Immature natural killer cell (primary cell): ENCODE measurements at regions not wholly inside any gene's neighbourhood (a gene's known extent, or its start where the extent isn't known, plus 50 kb on each side); places are given as distances from the start of the nearest gene placed in this dataset.

Experiments used
- DNase-seq, 3 donors: peaks; one replicate each; pipeline ENCODE4 v3.0.0; 2022; ENCODE audit warnings: mixed read lengths in 1 of 3
- H3K27ac Mint-ChIP-seq, 6 donors: one replicate each; pipeline ENCODE4 v1.8.0; 2020; ENCODE audit warnings: mixed read lengths in 6 of 6, mild to moderate bottlenecking in 5 of 6, inconsistent platforms in 4 of 6, moderate library complexity in 3 of 6
- H3K27me3 Mint-ChIP-seq, 3 donors: one replicate each; pipeline ENCODE4 v1.8.0; 2020 to 2021; ENCODE audit warnings: low read depth in 3 of 3, mild to moderate bottlenecking in 3 of 3, mixed read lengths in 3 of 3, moderate library complexity in 3 of 3, inconsistent platforms in 1 of 3
- H3K36me3 Mint-ChIP-seq, 3 donors: one replicate each; pipeline ENCODE4 v1.8.0; 2020; ENCODE audit warnings: mixed read lengths in 3 of 3, inconsistent platforms in 2 of 3, mild to moderate bottlenecking in 2 of 3
- H3K4me1 Mint-ChIP-seq, 2 donors: one replicate each; pipeline ENCODE4 v1.8.0; 2020; ENCODE audit warnings: inconsistent platforms in 2 of 2, mild to moderate bottlenecking in 2 of 2, mixed read lengths in 2 of 2, moderate library complexity in 1 of 2
- H3K4me3 Mint-ChIP-seq, 5 donors: one replicate each; pipeline ENCODE4 v1.8.0; 2020; ENCODE audit warnings: mild to moderate bottlenecking in 5 of 5, mixed read lengths in 5 of 5, inconsistent platforms in 3 of 5, moderate library complexity in 3 of 5
- H3K9me3 Mint-ChIP-seq, 6 donors: one replicate each; pipeline ENCODE4 v1.8.0; 2020; ENCODE audit warnings: mild to moderate bottlenecking in 6 of 6, mixed read lengths in 6 of 6, inconsistent platforms in 4 of 6, moderate library complexity in 3 of 6

DNA sequence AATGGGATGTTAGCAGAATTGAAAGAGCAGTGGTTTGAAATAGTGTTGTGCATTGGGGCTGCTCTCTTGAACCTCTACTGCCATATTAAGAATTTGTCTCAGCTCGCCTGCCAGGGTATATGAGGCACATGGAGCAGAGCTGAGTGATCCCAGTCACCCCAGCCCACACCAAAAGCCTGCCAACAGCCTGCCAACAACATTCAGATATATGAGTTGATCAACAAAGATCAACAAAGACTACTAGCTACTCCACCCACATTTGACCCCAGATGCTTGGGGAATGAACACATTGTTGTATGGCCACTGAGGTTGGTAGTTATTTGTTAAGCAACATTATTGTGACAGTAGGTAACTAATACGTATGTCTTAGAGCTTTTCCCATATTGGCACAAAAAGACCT is 570.9 kb upstream of the IL12A start:
- Mint-ChIP-seq H3K4me3 (no peak overlapping the region), H3K36me3 (no peaks in the 10 kb centered on the region), H3K27me3 (peaks cover 0 to 4% (median 0%) of the 10 kb centered on the region in 3 donors), H3K9me3 (peaks cover under 1 to 11% (median 6%) of the 10 kb centered on the region in 6 donors), H3K27ac (no peak overlapping the region), H3K4me1 (no peaks in the 10 kb centered on the region)
- DNase-seq: no peak

DNA sequence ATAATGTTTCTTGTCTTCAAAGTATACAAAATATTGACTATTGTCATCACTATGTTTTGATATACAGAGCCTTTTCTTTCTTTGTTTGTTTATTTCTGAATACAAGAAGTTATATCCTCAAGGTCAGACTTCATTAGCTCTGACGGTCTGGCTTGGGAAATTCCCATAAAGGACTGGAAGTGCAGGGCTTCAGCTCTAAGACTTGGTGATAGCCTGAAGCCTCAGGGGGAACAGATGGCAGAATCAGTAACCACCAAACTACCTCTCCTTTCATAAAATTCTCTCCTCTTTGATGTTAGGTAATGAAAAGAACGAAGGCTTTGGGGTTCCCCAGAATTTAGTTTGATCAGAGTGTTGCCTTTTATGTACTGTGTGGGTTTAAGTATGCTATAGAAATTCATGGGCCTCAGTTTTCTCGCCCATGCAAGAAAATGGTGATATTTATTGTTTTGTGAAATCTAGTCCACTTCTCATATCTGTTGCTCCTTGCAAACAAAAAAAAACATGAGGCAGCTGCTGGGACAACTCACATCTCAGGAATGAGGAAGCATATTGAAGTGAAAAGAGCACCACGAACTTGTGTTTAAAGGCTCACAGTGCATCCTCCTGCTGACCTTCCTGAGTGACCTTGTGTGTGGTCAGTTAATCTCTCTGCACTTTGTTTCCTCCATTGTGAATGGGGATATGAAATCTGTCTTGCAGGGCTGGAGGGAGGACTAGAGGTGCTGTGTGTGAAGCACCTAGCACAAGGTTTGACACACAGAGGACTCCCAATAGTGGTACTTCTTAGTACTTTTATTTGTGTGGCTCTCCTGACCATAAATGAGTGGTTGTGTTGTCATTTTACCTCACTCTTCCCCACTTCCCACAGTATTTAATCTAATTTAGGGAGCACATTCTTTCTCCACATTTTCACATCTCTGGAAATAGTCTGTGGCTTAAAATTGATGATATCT is 569.8 kb upstream of the IL12A start:
- no peak overlapping the region for H3K4me3 Mint-ChIP-seq
- H3K27me3 Mint-ChIP-seq: peaks cover 0 to 2% (median 0%) of the 10 kb centered on the region in 3 donors
- no peaks in the 10 kb centered on the region for H3K36me3 Mint-ChIP-seq
- no peak overlapping the region for H3K27ac Mint-ChIP-seq
- no peaks in the 10 kb centered on the region for H3K4me1 Mint-ChIP-seq
- no peak for DNase-seq
- peaks cover 2 to 14% (median 9%) of the 10 kb centered on the region in 6 donors for H3K9me3 Mint-ChIP-seq

DNA sequence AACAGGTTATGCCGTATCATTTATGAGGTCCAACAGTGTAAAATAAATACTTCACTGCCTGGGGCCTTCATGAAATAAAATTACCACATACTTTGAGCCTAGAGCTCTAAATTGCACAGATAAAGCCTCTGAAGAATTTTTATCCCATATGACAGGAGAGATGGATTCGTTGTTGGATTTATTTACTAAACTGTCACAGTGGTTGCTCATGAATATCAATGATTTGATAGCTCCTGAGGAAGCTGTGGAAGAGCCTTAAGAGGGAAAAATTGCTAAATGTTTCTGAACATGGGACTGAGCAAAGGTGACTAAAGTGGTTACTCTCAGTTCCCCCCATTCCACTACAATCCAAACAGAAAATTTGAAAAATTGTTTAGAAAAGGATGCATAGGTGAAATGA is 558.9 kb upstream of the IL12A start:
- no peak overlapping the region for H3K27ac Mint-ChIP-seq
- no peaks in the 10 kb centered on the region for H3K27me3 Mint-ChIP-seq
- no peaks in the 10 kb centered on the region for H3K36me3 Mint-ChIP-seq
- H3K4me1 Mint-ChIP-seq: no peaks in the 10 kb centered on the region
- peaks cover 0 to 25% (median 5%) of the 10 kb centered on the region in 6 donors for H3K9me3 Mint-ChIP-seq
- no peak overlapping the region for H3K4me3 Mint-ChIP-seq
- DNase-seq: no peak

DNA sequence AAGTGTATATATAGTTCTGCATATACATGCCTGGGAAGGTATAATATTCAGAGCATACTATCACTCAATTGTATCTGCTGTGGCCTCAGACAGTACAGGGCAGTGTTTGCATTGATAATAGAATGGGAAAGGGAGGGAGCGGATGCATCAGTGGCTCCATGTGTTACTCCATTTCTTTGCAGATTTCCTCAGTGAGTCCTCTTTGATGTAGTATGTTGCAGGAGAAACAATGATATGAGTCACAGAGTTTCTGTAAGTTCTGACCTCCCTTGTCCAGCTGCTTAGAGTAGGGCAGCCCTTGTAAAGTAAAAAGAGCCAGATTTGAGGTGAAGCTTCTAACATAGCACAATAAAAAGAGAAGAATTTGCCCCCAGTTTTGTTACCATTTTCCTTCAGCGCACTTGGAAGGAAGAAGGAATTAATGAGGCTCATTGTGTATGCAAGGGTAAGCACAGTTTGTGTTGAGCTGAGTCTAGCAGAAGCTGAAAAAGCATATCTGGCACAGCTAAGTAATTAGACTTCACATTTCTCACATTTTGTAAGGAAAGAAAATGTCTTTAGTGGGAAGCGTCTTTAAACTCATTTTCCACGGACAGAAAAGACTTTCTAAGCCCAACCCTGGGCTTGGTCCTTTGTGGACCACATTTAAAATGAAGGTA is 555.8 kb upstream of the IL12A start:
- no peak overlapping the region for H3K4me3 Mint-ChIP-seq
- no peak for DNase-seq
- no peaks in the 10 kb centered on the region for H3K4me1 Mint-ChIP-seq
- H3K36me3 Mint-ChIP-seq: no peaks in the 10 kb centered on the region
- H3K27me3 Mint-ChIP-seq: no peaks in the 10 kb centered on the region
- peaks cover 0 to 25% (median 3%) of the 10 kb centered on the region in 6 donors for H3K9me3 Mint-ChIP-seq
- H3K27ac Mint-ChIP-seq: no peak overlapping the region

DNA sequence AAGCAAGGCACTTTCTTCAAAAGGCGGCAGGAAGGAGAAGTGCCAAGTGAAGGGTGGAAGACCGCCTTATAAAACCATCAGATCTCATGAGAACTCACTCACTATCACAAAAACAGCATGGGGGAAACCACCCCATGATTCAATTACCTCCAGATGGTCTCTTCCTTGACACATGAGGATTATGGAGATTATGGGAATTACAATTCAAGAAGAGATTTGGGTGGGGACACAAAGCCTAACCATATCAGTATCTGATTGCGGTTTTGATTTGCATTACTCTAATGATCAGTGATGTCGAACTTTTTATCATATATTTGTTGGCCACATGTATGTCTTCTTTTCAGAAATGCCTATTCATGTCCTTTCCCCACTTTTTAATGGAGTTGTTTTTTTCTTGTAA is 549.3 kb upstream of the IL12A start:
- Mint-ChIP-seq H3K4me1 (no peaks in the 10 kb centered on the region), H3K27me3 (peaks cover 0 to 2% (median 0%) of the 10 kb centered on the region in 3 donors), H3K9me3 (peaks cover 2 to 27% (median 11%) of the 10 kb centered on the region in 6 donors), H3K36me3 (no peaks in the 10 kb centered on the region), H3K27ac (no peak overlapping the region), H3K4me3 (no peak overlapping the region)
- DNase-seq: no peak

DNA sequence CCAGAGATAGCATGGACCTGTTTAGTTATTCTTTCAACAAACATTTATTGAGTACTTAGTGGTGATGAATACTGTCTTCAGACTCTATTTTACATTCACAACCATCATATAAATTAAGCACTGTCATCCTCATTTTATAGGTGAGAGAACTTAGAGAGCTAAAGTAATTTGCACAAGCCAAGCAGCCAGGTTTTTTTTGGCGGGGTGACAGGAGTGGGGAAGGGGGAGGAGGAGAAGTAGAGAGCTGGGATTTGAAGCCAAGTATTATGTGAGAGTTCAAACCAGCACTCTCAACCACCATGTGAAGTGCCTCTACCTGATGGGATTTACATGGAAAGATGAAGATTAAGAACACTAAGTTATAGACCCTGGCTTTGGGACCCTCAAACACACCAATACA is 547.4 kb upstream of the IL12A start:
- Mint-ChIP-seq H3K4me1 (no peaks in the 10 kb centered on the region), H3K27ac (no peak overlapping the region), H3K4me3 (no peak overlapping the region), H3K27me3 (peaks cover 0 to 2% (median 0%) of the 10 kb centered on the region in 3 donors), H3K36me3 (no peaks in the 10 kb centered on the region), H3K9me3 (peaks cover 5 to 32% (median 13%) of the 10 kb centered on the region in 6 donors)
- no peak for DNase-seq

DNA sequence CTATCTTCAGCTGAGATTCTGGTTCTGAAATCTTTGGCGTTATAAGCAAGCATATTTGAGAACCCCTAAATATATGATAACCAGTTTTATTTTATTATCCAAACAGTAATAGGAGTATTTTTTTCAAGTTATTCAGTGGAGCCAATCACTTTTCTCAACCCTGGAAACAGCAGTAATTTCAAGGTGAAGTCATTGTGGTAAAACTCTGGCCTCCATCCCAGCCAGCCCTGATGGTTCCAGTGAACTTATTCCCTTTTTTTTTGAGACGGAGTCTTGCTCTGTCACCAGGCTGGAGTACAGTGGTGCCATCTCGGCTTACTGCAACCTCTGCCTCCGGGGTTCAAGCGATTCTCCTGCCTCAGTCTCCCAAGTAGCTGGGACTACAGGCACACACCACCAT is 545.4 kb upstream of the IL12A start:
- no peak for DNase-seq
- H3K4me1 Mint-ChIP-seq: no peaks in the 10 kb centered on the region
- H3K4me3 Mint-ChIP-seq: no peak overlapping the region
- peaks cover 0 to 2% (median 0%) of the 10 kb centered on the region in 3 donors for H3K27me3 Mint-ChIP-seq
- no peak overlapping the region for H3K27ac Mint-ChIP-seq
- H3K9me3 Mint-ChIP-seq: peaks cover 5 to 32% (median 13%) of the 10 kb centered on the region in 6 donors
- H3K36me3 Mint-ChIP-seq: no peaks in the 10 kb centered on the region

DNA sequence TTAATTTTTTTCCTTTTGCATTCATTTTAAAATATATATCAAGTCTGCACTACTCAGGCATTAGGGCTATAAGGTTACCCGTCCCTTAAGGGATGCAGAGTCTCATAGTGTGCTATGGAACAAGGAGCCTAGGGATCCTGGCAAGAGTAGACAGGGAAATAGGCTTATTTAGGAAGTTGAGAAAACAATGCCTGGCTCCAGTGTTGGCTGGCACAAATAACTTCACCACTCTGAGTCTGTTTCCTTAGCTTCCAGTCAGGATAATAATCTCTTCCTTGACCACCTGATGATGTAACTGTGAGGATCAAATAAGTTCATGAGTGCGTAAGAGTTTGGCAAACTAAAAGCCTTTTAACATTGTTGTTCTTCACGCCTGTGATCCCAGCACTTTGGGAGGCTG is 540.8 kb upstream of the IL12A start:
- DNase-seq: no peak
- Mint-ChIP-seq H3K4me3 (no peak overlapping the region), H3K27me3 (peaks cover 0 to 2% (median 0%) of the 10 kb centered on the region in 3 donors), H3K27ac (no peak overlapping the region), H3K36me3 (peaks cover 0 to 4% (median 0%) of the 10 kb centered on the region in 3 donors), H3K4me1 (no peaks in the 10 kb centered on the region), H3K9me3 (peaks cover 3 to 18% (median 9%) of the 10 kb centered on the region in 6 donors)

DNA sequence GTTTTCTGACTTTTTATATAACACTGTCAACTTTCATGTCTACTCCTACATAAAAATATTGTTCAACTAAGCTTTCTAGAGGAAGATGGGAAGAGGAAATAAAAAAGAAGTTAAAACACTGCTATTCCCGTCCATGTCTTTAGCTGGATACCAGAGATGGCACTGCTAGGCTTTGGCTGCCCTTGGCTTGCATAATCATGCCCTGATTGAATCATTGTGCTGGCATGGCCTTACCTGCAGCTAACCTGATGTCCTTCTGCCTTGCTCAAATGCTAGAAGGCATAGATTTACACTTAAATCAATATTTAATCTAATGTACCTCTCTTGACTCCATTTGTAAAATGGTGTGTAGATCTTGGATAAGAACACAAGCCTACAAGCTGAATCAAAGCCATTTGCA is 539.7 kb upstream of the IL12A start:
- Mint-ChIP-seq H3K4me1 (no peaks in the 10 kb centered on the region), H3K9me3 (peaks cover 3 to 17% (median 10%) of the 10 kb centered on the region in 6 donors), H3K27me3 (peaks cover 0 to 2% (median 0%) of the 10 kb centered on the region in 3 donors), H3K27ac (no peak overlapping the region), H3K36me3 (peaks cover 0 to 4% (median 3%) of the 10 kb centered on the region in 3 donors), H3K4me3 (no peak overlapping the region)
- no peak for DNase-seq

DNA sequence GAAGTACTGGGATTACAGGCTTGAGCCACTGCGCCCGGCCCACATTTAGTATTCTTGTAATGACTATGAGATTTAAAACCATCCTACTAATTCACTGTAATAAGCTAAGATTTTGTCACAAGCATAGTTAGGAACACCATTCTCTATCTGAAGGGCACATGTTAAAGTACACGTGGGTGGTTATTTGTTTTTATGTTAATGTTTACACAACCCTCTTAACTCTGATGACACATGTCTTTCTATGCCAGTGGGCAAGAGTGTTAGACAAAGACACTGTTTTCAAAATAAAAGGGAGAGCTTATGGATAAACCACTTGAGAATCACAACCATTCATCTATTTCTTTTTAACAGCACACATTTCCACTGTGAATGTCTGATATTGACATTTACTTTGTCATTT is 537.6 kb upstream of the IL12A start:
- no peaks in the 10 kb centered on the region for H3K4me1 Mint-ChIP-seq
- DNase-seq: no peak
- H3K4me3 Mint-ChIP-seq: no peak overlapping the region
- H3K36me3 Mint-ChIP-seq: peaks cover 0 to 4% (median 3%) of the 10 kb centered on the region in 3 donors
- H3K27me3 Mint-ChIP-seq: no peaks in the 10 kb centered on the region
- no peak overlapping the region for H3K27ac Mint-ChIP-seq
- peaks cover 0 to 13% (median 7%) of the 10 kb centered on the region in 6 donors for H3K9me3 Mint-ChIP-seq

DNA sequence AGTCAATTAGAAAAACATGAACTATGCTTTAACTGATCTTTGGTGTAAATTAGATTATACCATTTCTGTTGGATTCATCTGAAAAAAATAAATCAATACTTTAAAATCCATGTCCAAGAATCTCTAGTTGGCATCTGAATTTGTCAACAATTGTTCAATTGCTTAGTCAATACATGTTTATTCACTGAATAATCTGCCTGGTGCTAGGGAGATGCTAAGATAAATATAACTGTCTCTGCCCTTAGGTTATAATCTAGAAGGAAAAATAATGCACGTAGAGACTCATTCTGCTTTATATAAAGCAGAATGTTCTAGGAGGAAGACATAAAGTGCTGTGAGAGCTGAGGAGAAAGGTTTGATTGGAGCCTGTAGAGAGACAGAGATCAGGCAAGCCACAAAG is 537.2 kb upstream of the IL12A start:
- Mint-ChIP-seq H3K9me3 (peaks cover 0 to 14% (median 8%) of the 10 kb centered on the region in 6 donors), H3K36me3 (peaks cover 0 to 4% (median 3%) of the 10 kb centered on the region in 3 donors), H3K4me3 (no peak overlapping the region), H3K4me1 (no peaks in the 10 kb centered on the region), H3K27me3 (no peaks in the 10 kb centered on the region), H3K27ac (no peak overlapping the region)
- DNase-seq: no peak

DNA sequence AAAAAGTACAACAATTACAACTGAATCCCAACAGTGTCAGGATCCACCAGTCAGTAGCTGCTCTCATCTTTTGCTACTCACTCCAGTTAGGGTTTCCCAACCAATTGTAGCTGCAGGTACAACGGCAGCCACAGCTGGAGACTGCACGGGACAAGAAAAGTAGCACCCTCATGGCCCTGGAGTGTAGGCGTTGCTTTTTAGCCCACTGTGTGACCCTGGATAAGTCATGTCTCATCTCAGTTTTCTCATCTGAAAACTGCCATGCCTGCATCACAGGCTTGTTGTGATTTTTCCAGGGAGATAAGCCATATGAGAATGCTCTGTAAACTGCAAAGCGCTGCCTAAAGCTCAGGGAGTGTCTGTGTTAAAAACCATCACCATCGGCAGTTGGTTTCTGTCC is 535.6 kb upstream of the IL12A start:
- Mint-ChIP-seq H3K27ac (no peak overlapping the region), H3K4me1 (no peaks in the 10 kb centered on the region), H3K27me3 (no peaks in the 10 kb centered on the region), H3K9me3 (peaks cover 0 to 13% (median 6%) of the 10 kb centered on the region in 6 donors), H3K36me3 (peaks cover 0 to 4% (median 3%) of the 10 kb centered on the region in 3 donors), H3K4me3 (no peak overlapping the region)
- DNase-seq: no peak

DNA sequence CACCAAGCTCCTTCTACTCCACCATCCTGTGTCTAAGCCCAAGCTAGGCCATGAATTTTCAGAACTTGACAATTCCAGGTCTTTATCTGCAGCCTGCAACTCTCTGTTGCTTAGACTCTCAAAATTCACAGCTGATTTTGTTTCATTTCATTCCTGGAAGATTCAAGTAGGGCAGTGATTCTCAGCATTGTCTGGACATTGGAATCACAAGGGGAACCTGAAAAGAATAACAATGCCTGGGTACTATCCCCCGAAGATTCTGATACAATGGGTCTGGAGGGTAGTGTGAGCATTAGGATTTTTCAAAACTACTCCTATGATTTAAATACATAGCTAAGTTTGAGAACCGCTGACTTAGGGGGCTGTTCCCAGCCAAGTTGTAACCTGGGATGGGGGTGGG is 534.7 kb upstream of the IL12A start:
- Mint-ChIP-seq H3K27me3 (no peaks in the 10 kb centered on the region), H3K4me1 (no peaks in the 10 kb centered on the region), H3K36me3 (peaks cover 0 to 4% (median 3%) of the 10 kb centered on the region in 3 donors), H3K4me3 (no peak overlapping the region), H3K9me3 (peaks cover 0 to 10% (median 5%) of the 10 kb centered on the region in 6 donors), H3K27ac (no peak overlapping the region)
- no peak for DNase-seq

DNA sequence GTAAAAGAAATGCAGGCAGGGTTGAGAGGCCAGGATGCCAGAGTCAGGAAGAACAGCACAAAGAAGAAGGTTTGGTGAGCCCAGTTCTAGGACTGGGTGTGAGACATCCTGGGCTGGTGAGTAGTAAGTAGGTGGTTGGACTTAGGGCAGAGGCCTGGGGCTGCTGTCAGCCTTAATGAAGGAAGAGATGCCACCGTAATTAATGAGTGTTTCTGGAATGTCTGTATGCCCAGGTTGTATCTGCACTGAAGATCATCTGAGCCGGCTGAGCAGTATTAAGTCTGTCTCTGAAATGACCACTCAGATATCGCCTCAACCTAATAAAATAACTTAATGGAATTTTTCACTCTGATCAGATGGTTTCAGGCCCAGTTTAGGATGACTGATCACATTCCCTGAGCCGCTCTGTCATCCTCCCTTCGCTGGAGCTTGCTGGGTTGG is 532.9 kb upstream of the IL12A start:
- no peak for DNase-seq
- Mint-ChIP-seq H3K9me3 (peaks cover 0 to 10% (median 4%) of the 10 kb centered on the region in 6 donors), H3K36me3 (peaks cover 0 to 4% (median 3%) of the 10 kb centered on the region in 3 donors), H3K27ac (no peak overlapping the region), H3K4me1 (no peaks in the 10 kb centered on the region), H3K27me3 (no peaks in the 10 kb centered on the region), H3K4me3 (no peak overlapping the region)
